ENCODE measurements at regions not wholly inside any gene's neighbourhood (a gene's known extent, or its start where the extent isn't known, plus 50 kb on each side); places are given as distances from the start of the nearest gene placed in this dataset.

DNA sequence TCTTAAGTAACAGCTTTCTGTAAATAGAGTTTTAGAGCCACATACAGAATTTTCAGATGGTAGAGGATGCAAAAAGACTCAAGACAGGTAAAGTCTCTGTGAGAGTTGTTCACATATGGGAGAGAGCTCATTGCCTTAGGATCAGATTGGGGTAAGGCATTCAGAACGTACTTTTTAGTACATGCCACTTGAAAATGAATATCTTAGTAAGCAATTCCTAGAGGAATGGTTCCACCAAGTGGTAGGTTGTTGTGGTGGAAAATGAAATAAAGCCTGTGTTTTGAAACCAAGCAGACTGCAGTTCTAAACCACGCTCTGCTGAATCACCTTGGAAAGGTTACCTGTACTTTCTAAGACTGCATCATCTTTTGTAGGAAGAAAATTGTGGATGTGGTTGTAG lies 547.0 kb upstream of the LCORL start:
- no peaks in the 10 kb centered on the region for H3K79me2 ChIP-seq (ENCODE audit: insufficient read depth, low read length)
- no peak overlapping the region for H3K9ac ChIP-seq (ENCODE audit: low read depth, low read length, poor library complexity, severe bottlenecking)
- H3K4me2 ChIP-seq (ENCODE audit: low read depth, low read length, poor library complexity, severe bottlenecking), result no peak overlapping the region
- no peaks in the 10 kb centered on the region for H3F3A ChIP-seq (ENCODE audit: low read depth)
- H3K9me3 ChIP-seq (ENCODE audit: insufficient read depth, low read depth, low read length), result no peaks in the 10 kb centered on the region
- H3K4me1 ChIP-seq (ENCODE audit: insufficient read depth, low read length, poor library complexity, severe bottlenecking), result no peaks in the 10 kb centered on the region
- TF ChIP-seq, protein P1, sequence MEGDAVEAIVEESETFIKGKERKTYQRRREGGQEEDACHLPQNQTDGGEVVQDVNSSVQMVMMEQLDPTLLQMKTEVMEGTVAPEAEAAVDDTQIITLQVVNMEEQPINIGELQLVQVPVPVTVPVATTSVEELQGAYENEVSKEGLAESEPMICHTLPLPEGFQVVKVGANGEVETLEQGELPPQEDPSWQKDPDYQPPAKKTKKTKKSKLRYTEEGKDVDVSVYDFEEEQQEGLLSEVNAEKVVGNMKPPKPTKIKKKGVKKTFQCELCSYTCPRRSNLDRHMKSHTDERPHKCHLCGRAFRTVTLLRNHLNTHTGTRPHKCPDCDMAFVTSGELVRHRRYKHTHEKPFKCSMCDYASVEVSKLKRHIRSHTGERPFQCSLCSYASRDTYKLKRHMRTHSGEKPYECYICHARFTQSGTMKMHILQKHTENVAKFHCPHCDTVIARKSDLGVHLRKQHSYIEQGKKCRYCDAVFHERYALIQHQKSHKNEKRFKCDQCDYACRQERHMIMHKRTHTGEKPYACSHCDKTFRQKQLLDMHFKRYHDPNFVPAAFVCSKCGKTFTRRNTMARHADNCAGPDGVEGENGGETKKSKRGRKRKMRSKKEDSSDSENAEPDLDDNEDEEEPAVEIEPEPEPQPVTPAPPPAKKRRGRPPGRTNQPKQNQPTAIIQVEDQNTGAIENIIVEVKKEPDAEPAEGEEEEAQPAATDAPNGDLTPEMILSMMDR (conservative IDR thresholded peaks at IDR 0.05; ENCODE audit: low read length), result no peak
- TF ChIP-seq EZH2phosphoT487 (IDR thresholded peaks at IDR 0.05; ENCODE audit: borderline replicate concordance), result no peak
- no peak overlapping the region for H3K4me3 ChIP-seq (ENCODE audit: low read length, poor library complexity, severe bottlenecking)
- H3K27me3 ChIP-seq (ENCODE audit: insufficient read depth, low read length, poor library complexity, severe bottlenecking), result no peaks in the 10 kb centered on the region
- H4K20me1 ChIP-seq (ENCODE audit: insufficient read depth, low read length, poor library complexity, severe bottlenecking), result no peaks in the 10 kb centered on the region
- H2AFZ ChIP-seq (ENCODE audit: low read length), result no peak overlapping the region
- H3K9me2 ChIP-seq (replicated peaks; ENCODE audit: low read depth, low read length), result no peaks in the 10 kb centered on the region
- no peaks in the 10 kb centered on the region for H3K36me3 ChIP-seq (ENCODE audit: insufficient read depth, low read length)

DNA sequence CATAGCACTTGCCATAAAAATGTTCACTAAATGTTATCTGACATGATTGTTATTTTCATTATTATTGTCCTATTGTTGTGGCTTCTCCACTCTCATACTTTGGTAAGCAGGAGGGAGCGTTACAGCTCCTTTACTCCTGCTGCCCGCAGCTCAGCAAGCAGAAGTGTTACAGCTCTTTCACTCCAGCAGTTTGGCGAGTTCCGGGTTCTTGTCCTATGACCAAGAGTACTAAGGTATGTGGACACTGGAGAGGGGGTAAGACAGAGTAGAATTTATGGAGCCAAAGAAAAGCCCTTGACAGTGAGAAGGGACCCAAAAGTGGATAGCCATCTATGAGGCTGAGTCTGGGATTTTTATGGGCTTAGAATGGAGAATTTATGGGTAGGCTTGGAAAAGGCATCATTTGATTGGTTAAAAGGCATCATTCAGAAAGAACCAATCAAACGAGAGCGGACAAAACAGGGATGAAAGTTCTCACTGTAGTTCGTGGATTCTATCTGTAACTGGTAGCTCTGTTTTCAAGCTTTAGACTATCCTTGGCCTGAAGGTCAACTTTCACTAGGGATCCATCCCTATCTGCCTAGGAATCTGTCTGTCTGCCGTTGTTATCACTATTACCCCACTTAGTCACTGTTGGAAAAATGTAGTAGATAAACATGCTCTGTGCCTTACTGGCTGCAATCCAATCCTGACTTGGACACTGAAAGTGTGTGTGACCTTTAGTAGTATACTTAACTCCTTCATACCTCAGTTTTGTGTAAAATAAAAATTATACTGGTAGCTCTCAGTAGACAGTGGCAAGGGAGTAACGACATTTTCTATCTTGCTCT lies 545.6 kb upstream of the LCORL start:
- Histone ChIP-seq H3K9me3 (ENCODE audit: insufficient read depth, low read depth, low read length) (no peaks in the 10 kb centered on the region), H3K4me2 (ENCODE audit: low read depth, low read length, poor library complexity, severe bottlenecking) (no peak overlapping the region), H4K20me1 (ENCODE audit: insufficient read depth, low read length, poor library complexity, severe bottlenecking) (no peaks in the 10 kb centered on the region), H3K9ac (ENCODE audit: low read depth, low read length, poor library complexity, severe bottlenecking) (no peak overlapping the region), H2AFZ (ENCODE audit: low read length) (no peak overlapping the region), H3K36me3 (ENCODE audit: insufficient read depth, low read length) (no peaks in the 10 kb centered on the region), H3K79me2 (ENCODE audit: insufficient read depth, low read length) (no peaks in the 10 kb centered on the region), H3F3A (ENCODE audit: low read depth) (no peaks in the 10 kb centered on the region), H3K4me3 (ENCODE audit: low read length, poor library complexity, severe bottlenecking) (no peak overlapping the region), H3K4me1 (ENCODE audit: insufficient read depth, low read length, poor library complexity, severe bottlenecking) (no peaks in the 10 kb centered on the region), H3K27me3 (ENCODE audit: insufficient read depth, low read length, poor library complexity, severe bottlenecking) (no peaks in the 10 kb centered on the region), H3K9me2 (replicated peaks; ENCODE audit: low read depth, low read length) (no peaks in the 10 kb centered on the region)
- TF ChIP-seq, protein P1 (conservative IDR thresholded peaks at IDR 0.05; ENCODE audit: low read length), result no peak
- TF ChIP-seq EZH2phosphoT487 (IDR thresholded peaks at IDR 0.05; ENCODE audit: borderline replicate concordance), result no peak

DNA sequence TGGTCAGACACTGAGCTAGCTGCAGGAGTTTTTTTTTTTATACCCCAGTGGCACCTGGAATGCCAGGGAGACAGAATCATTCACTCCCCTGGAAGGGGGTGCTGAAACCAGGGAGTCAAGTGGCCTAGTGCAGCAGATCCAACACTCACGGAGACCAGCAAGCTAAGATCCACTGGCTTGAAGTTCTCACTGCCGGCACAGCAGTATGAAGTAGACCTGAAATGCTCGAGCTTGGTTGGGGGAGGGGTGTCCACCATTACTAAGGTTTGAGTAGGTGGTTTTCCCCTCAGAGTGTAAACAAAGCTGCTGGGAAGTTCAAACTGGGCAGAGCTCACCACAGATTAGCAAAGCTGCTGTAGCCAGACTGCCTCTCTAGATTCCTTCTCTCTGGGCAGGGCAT lies 537.9 kb upstream of the LCORL start:
- Histone ChIP-seq H2AFZ (ENCODE audit: low read length) (no peak overlapping the region), H4K20me1 (ENCODE audit: insufficient read depth, low read length, poor library complexity, severe bottlenecking) (no peaks in the 10 kb centered on the region), H3K9me3 (ENCODE audit: insufficient read depth, low read depth, low read length) (no peaks in the 10 kb centered on the region), H3K4me1 (ENCODE audit: insufficient read depth, low read length, poor library complexity, severe bottlenecking) (no peaks in the 10 kb centered on the region), H3K4me2 (ENCODE audit: low read depth, low read length, poor library complexity, severe bottlenecking) (no peak overlapping the region), H3K9me2 (replicated peaks; ENCODE audit: low read depth, low read length) (no peaks in the 10 kb centered on the region), H3K4me3 (ENCODE audit: low read length, poor library complexity, severe bottlenecking) (no peak overlapping the region), H3K27me3 (ENCODE audit: insufficient read depth, low read length, poor library complexity, severe bottlenecking) (no peaks in the 10 kb centered on the region), H3K79me2 (ENCODE audit: insufficient read depth, low read length) (no peaks in the 10 kb centered on the region), H3F3A (ENCODE audit: low read depth) (no peaks in the 10 kb centered on the region), H3K9ac (ENCODE audit: low read depth, low read length, poor library complexity, severe bottlenecking) (no peak overlapping the region), H3K36me3 (ENCODE audit: insufficient read depth, low read length) (no peaks in the 10 kb centered on the region)
- TF ChIP-seq, protein P1 (conservative IDR thresholded peaks at IDR 0.05; ENCODE audit: low read length), result no peak
- no peak for TF ChIP-seq EZH2phosphoT487 (IDR thresholded peaks at IDR 0.05; ENCODE audit: borderline replicate concordance)

Data from Loucy (cell line).